Right ventricle myocardium superior (tissue), 1 donor: ENCODE measurements at regions not wholly inside any gene's neighbourhood (a gene's known extent, or its start where the extent isn't known, plus 50 kb on each side); places are given as distances from the start of the nearest gene placed in this dataset.
"Not testable (repeated sequence)": the region's sequence is repeated elsewhere in the genome, so short reads cannot be mapped to it uniquely, and the experiment has no call there.

Source experiments
- ATAC-seq: fragments of 200-7000 bp; cut with Tn5 transposase; one replicate; pipeline ENCODE4 v1.9.1; 2020; ENCODE audit warnings: mild to moderate bottlenecking; ENCODE audit not compliant: poor library complexity
- DNase-seq: peaks from one replicate; pipeline ENCODE4 v3.0.0-alpha.2; 2020
- intact Hi-C: fragments of 100-400 bp; cut with DNase I; formaldehyde crosslinking; loops from one replicate; pipeline ENCODE4 v1.11.2; 2022
- donor health status: DM: no; HTN: yes; CAD: no; lungs with severe emphysema.

GRCh38 chr4:9692791-9693491, 88.5 kb upstream of the DRD5 start:
- DNase-seq, intact Hi-C loops, ATAC-seq: not testable (repeated sequence)

- DNase-seq, ATAC-seq, intact Hi-C loops: not testable (repeated sequence)
These were observed 87.0 kb upstream of the DRD5 start for GRCh38 chr4:9694403-9694802.

DNA sequence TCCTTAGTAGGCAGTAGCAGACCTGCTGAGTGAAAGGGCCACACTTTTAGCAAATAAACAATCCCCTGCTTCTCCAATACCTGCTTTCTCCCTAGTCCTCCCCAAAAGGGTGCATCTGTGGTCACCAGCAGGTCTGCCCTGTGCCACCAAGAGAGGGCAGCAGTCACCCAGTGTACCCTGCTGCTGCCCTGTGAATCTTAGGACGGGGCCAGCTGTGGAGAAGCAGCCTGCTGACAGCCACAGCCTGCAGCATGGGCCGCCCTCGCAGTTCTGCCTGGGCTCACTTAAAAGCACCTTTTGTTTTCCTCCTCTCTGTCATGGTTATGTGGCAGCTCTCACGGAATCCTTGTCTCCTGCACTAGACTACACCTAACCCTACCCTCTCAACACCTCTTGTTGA, 85.4 kb upstream of the DRD5 start:
- ATAC-seq, DNase-seq, intact Hi-C loops: not testable (repeated sequence)

- ATAC-seq, DNase-seq, intact Hi-C loops: not testable (repeated sequence)
These were observed 84.9 kb upstream of the DRD5 start for GRCh38 chr4:9696561-9696960.

- not testable (repeated sequence) for ATAC-seq, DNase-seq
- intact Hi-C loops = loop anchor here (10.0 kb wide), 1 partner anchor 313 kb away; no protein-coding TSS in a partner anchor
These were observed 79.4 kb upstream of the DRD5 start for GRCh38 chr4:9702019-9702418.

DNA sequence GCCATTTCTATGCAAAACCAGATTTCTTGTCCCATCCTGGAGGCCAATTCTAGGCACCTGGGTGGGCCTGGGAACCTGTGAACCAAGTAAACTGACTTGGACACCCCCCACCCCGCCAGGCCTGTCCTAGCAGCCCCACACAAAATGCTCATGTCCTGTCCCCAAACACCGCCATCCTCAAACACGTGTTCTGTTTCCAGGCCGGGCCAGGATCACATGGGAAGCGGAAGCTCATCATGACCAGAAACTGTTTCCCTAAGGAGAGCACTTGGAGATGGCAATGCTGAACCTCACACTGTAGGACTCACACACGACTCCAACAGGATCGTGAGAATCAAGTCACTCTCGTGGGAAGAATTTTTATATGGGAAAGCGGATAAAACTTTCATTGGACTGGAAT, 78.7 kb upstream of the DRD5 start:
- not testable (repeated sequence) for DNase-seq, ATAC-seq
- intact Hi-C loops = loop anchor here (10.0 kb wide), 1 partner anchor 312 kb away; no protein-coding TSS in a partner anchor

DNA sequence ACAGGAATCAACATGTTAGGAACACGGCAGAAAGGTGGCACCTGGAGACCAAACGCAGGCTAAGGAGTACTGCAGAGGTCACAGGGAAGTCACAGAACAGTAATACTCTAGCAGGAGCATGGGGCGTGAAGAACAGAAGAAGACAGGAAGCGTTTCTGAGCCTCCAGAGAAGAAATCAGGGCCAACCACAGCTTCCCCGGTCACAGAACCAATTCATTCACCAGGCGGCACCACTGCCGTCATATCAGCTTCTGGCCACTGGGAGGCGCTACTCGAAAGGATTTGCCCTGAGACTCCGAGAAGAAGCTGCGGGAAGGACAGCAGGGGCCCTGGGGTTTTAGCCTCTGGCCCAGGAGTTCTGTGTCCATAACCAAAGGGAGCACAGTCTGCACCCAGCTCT, 78.0 kb upstream of the DRD5 start:
- DNase-seq = peak; percentile 60
- intact Hi-C loops = loop anchor here (10.0 kb wide), 1 partner anchor 311 kb away; no protein-coding TSS in a partner anchor
- no peak for ATAC-seq

DNA sequence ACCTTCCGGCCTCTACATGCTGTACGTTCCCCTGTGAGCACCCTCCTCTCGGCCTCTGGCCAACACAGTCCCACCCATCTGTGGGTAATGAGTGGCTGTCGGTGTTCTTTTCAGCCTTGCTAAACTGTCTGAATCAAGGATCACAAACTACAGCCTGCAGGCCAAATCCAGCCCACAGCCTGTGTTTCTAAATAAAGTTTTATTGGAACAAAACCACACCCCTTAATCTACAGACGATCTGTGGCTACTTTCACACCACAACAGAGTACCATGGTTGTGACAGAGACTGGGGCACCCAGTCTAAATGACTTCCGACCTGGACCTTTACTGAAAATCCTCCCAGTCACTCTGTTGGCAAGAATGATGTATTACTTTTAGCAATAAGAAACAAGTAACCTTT, 77.3 kb upstream of the DRD5 start:
- not testable (repeated sequence) for DNase-seq, ATAC-seq
- intact Hi-C loops = loop anchor here (10.0 kb wide), 1 partner anchor 311 kb away; no protein-coding TSS in a partner anchor

GRCh38 chr4:9704551-9705332, 76.7 kb upstream of the DRD5 start:
- intact Hi-C loops = loop anchor here (10.0 kb wide), 1 partner anchor 310 kb away; no protein-coding TSS in a partner anchor
- ATAC-seq (no peak), DNase-seq (no peak)

GRCh38 chr4:9707281-9707680, 74.2 kb upstream of the DRD5 start:
- not testable (repeated sequence) for ATAC-seq, DNase-seq
- intact Hi-C loops = loop anchor here (10.0 kb wide), 1 partner anchor 308 kb away; no protein-coding TSS in a partner anchor

- intact Hi-C loops = loop anchor here (10.0 kb wide), 1 partner anchor 307 kb away; no protein-coding TSS in a partner anchor
- not testable (repeated sequence) for ATAC-seq, DNase-seq
These were observed 73.5 kb upstream of the DRD5 start for GRCh38 chr4:9707936-9708335.

DNA sequence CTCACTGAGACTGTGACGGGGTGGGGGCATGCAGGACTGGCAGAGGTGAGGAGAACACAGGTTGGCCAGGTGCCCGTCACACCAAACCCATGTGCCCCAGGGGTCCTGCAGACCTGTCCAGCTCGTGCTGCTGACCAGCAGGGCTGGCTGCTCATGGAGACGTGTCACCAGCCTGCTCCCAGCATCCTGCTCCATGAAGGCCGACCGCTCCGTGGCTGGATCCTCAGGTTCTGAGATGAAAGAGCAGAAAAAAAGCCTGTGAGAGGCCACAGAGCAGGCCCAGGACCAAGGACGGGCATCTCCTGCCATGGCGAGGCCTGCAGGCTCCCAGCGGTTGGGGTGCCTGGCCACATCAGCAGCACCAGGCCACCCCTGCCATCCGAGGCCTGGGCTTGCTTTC, 71.7 kb upstream of the DRD5 start:
- intact Hi-C loops = loop anchor here (10.0 kb wide), 1 partner anchor 305 kb away; no protein-coding TSS in a partner anchor

DNA sequence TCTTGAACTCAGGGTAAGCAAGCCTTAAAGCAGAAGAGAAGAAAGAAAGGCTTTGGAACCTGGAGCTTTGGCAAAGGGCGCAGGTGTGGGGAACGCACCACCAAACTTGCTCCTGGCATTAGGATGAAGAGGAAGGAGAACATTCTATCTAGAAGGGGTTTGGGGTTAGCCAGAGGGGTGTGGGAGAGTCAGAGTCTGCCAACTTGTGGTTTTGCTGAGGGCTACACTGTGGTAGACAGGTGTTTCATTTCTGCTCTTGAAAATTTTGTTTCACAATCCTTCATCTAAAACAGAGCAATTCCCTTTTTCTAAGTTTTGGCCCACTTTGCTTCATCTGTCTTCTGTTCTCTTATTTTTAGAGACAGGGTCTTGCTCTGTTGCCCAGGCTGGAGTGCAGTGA, 66.2 kb upstream of the DRD5 start:
- intact Hi-C loops, DNase-seq, ATAC-seq: not testable (repeated sequence)

More for the DNA sequence above, 71.7 kb upstream of the DRD5 start:
- no peak for DNase-seq
- no peak for ATAC-seq

DNA sequence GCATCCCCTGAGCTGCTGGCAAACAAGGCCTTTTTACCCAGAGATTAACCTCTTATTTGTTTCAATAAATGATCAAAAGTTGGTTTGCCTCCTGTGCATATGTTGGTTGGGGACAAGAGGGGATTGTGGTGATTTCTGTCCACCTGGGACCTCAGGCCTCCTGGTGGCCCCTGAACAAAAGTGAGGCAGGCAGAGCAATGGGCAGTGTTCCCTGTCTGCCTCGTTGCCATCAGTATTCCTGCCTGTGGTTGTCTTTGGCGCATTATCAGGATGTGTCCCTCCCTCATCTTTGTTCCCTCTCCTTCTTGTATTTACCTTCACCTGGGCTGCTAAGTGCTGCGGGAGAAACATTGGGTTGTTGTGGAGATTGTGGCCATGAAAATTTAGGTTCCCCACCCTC, 65.3 kb upstream of the DRD5 start:
- intact Hi-C loops = no loop called here
- no peak for DNase-seq
- ATAC-seq = no peak

GRCh38 chr4:9718246-9718939, 63.0 kb upstream of the DRD5 start:
- ATAC-seq, DNase-seq, intact Hi-C loops: not testable (repeated sequence)

GRCh38 chr4:9722131-9722530, 59.3 kb upstream of the DRD5 start:
- DNase-seq, intact Hi-C loops, ATAC-seq: not testable (repeated sequence)
